Left renal pelvis (tissue), 4 donors: ENCODE measurements at regions not wholly inside any gene's neighbourhood (a gene's known extent, or its start where the extent isn't known, plus 50 kb on each side); places are given as distances from the start of the nearest gene placed in this dataset.

ENCODE experiments used
- DNase-seq, 4 donors: peaks; one replicate each; pipeline ENCODE4 v3.0.0-alpha.2; 2013; ENCODE audit warnings: low read depth in 4 of 4, low spot score in 3 of 4

DNA sequence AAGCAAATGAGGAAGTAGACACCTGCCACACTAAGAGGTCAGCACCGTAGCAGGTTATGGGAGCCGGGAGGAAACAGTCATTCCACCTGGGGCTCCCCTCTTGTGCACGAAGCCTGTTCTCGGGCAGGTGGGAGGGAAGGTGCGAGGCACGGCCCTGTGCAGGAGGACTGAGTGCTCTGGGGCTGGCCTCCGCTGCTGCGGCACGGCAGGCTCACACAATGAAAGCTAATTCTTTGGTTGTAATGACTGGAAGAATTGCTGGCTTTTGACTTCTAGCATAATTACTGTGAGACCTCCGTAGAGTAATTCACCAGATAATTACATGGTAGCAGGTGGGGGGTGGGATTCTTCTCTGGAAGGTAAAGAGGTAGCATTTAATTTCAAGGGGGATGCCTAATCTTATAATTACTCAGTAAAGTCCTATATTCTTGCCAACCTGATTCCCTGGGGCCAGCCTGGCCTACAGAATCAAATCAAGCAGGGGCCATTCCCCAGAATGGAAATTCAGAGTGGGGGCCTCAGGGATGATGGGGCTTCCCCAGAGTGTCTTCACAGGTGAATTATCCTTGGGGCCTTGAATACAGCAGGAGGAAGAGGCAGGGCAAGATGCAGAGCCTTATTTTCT is 129.1 kb downstream of the TPRA1 start:
- no peak for DNase-seq

DNA sequence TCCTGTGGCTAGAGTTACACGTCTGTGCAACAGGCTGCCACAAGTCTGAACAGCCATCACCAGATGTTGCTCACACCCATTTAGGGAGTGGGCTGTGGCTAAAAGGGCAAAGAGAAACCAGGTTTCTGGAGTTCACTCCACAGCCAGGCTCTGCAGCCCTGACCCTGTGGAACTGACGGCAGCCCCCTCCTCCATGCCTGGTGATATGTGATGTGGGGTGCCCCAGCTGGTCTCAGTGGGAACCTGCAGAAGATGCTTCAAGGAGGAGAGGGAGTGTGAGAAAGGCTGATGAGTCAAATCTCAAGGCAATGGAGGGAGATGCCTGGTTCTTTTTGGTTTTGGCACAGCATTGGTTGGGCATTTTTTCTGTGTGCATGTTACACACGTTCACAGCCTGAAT is 130.6 kb downstream of the TPRA1 start:
- DNase-seq, result no peak

DNA sequence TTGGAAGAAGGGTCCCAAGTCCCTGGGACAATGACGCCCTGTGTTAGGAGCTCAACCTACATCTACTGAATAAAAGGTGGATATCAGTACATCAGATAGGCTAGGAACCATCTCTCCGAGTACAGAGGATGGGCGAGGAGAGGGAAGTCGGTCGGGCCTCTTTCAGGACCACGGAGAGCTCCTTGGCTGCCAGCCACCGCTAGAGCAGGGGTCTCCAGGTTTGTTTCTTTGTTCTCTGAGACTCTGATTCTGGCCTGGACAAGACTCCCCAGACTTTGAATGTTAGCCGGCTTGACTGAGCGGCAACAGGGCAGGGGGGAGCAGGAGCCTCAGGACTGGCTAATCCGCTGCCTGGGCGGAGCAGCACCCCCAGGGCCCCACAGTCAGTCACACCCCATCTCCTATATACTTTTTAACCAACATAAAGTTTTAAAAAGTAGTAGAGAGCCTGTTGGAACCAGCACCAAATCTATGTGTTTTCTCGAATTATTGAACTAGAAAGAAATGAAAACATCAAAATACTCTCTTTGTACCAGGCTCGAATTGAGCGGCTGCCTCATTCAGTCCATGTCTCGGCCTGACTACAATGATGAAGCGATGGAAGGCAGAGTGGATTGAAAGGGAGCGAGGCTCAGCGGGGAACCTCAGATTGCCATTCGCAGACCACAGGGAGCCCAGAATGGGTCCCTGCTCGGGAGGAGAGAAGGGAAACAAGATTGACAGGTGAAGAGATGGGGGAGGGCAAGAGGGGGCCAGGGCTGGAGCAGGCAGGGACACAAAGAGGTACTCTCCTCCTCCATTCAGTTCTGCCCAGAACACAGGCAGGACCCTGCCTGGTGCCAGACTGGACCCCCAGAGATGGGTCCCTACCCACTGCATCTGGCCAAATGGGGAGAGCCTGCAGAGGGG is 131.6 kb downstream of the TPRA1 start:
- peak; percentile 48 to 71 (median 56) for DNase-seq

DNA sequence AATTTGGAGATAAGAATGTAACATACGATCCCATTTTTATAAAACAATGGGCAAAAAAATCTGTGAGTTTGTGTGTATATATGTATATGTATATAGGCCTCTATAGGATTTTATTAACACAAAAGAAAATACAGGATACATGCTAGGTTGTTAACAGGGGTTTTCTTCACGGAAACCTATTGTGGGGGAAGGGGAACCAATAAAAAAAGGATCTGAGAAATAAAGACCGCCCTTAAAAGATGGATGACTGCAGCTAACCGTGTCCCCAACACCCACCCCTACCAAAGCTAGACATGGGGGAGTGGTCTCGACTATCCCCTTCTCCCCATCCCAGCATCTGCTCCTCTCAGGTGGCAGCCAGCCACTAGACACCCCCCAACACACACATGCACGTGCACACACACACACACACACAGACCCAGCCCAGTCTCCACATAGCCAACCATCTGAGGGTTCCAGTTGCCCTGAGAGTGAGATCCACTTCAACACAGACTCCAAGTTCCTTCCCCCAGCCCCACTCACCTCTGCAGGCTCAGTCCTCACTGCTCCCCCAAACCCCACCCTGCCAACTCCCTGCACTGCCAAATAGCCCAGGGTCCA is 132.9 kb downstream of the TPRA1 start:
- DNase-seq, result no peak

DNA sequence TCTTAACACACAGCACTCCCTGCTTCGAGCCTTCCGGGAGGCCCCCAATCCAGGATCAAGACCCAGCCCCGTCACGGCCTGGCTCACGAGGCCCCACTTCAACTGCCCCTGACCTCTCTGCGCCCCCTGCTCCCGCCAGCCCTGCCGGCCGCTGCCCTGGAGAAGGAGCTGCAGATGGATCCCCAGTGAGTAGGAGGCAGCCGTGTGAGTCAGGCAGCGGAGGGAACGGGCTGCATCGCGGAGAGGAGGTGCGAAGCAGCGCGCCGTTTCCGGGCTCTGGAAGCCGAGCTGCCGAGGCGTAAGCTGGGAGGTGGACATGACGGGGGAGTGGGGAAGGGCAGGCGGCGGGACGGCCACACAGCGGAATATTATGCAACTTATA is 133.4 kb downstream of the TPRA1 start:
- no peak for DNase-seq

DNA sequence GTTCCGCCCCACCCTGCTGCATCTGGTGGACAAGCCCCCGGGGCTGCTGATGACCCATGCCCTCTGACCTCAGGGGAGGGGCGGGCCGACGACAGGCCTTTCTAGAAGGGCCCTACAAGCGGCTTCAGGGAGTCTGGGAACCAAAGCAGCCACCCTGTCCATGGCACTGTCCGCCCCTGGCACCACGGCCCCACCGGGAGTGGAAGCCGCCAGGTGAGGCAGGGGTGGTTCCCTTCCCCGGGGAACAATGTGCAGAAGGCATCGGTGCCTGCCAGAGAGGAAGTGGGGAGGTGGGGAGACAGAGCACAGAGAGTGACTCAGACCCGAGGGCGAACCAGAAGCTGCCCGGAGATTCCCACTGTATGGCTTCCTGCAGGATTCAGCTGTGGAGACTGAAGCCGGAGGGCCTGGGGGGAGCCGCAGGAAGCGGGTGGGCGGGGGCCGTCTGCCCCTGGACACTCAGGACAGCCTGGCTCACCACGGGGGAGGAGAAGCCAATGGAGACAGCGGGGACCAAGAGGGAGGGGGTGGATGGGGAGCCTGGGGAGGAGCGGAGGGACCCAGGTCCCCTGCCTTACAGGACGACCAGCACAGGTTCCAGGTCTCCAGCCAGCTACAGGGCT is 134.0 kb downstream of the TPRA1 start:
- no peak for DNase-seq

DNA sequence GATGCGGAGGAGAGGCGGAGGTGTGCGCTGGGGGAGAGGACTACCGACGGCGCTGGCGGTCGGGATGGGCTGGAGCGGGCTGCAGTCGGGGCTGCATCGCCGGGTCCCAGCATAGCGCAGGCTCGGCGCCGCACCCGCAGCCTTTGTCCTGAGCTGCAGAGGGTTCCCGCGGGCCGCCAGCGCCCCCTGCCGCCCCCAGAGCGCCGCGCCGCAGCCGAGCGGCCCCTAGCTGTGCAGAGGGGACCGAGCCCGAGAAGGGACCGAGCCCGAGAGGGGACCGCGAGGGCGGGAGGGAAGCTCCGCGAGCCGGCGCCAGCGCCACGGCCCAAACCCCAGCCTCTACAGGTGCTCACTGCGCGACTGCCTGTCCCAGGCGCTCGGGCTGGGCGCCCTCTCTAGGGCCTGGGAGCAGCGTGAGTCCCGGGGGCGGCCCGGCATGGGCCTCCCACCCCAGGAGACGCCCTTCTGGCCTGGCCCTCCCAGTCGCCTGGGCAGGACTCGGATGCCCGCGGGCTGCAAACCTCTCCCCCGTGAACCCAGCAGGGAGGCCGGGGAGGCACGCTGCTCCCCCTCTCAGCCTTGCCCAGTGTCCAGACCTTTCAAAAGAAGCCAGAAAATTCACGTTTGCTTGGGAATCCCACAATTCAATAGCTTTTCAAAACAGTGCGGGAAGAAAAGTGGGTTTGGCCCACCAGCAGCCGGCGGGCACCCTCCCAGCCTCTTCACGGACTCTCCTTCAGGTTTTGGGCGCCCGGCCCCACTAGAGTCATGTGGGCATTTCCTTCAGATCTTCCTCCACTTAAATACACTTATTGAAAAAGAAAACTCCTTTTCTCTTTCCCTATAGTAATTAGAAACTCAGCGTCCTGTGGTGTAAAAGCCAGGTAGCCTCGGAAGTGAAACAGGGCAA is 134.7 kb downstream of the TPRA1 start:
- peak; percentile 23 to 52 (median 38) for DNase-seq

DNA sequence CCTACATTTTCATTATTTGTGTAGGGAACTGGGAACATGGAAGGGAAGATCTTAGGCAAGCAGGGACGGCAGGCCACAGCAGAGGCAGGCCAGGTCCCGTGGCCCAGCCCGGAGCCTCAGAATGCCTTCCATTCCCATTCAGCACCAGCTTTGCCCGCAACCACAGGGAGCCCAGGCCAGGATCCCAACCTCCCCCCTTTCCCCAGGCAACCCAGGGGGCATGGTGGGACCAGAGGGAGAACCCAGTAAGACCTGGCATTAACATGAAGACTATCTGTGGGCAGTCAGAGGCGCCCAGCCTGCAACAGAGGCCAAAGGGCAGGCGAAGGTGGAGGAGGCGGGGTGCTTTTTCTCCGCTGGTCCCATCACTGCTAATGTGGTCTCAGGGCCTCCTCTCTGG is 135.6 kb downstream of the TPRA1 start:
- no peak for DNase-seq

DNA sequence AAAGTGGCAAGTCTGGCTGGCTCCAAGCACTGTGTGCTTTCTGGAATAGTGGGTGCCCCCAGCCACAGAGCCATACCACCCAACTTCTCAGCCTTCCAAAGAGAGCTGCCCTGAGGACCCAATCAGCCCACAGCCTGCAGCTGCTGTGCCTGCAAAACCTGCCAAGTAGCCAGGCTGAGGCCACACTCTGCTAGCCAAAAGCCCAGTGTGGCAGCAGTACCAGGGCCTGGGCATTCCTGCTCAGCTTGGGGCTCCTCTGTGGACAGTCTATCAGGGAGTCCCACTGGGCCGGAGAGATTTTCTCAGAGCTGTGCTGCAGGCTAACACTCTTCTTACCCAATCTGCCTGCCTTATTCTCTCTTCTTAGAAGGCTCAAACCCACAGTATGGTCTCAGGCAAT is 136.5 kb downstream of the TPRA1 start:
- DNase-seq, result no peak

DNA sequence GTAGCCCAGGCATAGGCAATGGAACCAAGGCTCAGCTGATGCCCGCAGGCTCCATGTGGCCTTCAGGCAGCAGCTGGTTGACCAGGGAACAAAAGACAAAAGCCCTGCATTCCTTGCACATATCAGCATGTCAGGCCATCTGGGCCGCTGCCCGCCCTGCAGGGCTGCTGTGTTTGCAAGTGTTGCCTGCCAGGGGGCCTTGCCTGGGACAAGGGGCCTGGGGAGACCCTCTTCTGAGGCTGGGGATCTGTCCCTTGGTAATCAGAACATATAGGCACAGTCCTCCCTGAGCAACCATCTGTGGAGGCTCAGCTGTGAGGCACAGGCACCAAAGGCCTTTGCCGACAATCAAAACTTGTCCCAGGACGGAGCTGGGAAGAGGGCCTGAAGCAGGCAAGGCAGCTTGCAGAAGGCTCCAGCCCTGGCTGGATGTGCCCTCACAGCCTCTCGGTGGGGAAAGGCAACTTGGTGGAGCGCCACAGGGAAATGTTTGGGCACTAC is 138.2 kb downstream of the TPRA1 start:
- no peak for DNase-seq

DNA sequence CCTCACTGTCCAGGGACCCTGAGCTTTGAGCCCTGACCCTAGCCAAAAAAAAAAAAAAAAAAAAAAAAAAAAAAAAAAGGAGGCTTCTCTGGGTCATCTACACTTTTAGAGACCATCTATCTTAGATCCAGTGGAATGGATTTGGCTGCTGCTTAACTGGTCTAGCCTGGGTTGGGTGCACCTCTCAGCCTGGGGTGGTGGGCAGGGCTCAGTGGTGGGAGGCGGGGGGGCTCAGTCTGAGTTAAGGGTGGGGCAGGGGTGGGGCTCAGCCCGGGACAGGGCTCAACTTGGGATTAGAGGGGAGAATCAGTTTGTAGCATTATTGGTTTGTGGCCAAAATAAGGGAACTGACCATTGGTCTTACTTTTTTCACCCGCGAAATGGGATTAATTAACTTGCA is 139.2 kb downstream of the TPRA1 start:
- no peak for DNase-seq

DNA sequence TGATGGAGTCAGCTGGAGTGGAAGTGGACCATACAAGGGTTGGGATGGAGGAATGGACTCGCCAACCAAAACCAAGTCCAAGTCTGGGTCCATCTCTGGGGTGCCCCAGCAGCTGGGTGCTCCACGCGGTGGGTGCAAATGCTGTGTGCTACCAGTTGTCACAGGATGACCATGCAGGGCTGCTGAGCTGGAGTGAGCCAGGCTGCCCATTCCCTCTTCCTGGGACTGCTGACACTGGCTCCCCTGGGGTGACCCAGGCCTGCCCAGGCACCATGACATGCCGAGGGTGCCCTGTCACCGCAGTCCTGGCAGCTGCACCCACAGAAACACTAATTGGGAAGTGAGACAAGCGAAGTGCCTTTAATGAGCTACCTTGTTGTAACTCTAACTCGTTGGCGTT is 140.2 kb downstream of the TPRA1 start:
- no peak for DNase-seq

DNA sequence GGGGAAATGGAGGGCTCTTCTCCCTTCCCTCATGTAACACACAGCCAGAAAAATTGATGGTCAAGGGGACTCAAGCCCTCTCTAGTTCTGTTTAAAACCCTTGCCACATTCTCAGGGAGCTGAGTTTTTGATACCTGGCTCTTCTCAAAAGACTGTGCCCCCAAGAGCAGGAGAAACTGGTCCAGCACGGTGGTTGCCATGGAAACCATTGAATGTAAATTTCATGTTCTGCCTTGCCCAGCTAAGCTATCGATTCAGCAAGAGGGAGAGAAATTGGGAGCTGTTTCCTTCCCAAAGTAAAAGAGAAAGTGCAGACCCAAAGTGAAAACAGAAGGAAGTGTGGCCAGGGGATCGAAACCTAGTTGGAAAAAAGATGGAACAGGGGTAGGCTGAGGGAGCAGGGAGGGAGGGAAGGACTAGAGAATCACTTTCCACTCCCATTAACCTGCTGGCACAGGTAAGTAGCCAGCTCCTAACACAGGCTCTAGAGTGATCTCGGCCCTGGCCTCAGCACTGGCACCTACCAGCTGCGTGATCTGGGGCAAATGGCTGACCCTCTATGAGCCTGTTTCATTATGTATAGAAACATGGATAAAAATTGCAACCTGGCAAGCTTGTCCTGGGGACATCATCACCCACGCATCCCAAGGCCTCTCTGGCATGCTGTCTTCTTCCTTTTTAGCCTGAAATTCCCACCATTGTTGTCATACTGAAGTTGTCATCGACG is 140.9 kb downstream of the TPRA1 start:
- no peak for DNase-seq

DNA sequence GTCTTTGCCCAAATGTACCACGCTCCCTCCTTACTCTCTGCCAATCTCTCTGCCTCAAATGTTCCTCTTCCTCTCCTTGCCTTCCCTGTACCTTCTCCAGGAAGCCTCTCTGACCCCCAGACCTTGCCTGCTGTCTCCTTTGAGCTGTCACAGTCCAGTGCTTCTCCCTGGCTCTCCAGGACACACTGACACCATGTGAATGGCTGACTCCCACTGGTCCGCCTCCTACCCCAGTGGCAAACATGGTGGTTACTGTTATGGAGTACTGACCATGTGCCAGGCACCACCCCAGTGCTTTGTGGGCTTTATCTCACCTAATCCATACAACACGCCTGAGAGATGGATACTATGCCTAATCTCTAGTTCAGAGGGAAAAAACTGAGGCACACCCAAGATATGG is 141.9 kb downstream of the TPRA1 start:
- no peak for DNase-seq

DNA sequence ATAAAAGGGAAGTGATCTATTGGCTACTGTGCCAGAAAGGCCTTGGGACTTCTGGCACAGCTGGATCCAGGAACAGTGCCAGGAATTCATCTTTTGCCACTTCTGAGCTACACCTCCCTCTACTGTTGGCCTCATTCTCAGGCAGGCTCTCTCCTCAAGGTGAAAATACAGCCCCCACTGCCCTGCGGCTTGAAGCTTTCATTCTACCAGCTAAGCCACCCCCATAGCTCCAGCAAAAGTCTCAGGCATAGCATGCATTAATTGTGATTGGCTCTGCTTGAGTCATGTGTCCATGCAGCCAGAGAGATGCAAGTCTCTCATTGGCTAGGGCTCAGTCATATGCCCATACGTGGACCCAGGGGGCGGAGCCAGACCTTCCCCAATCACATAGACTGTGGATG is 142.4 kb downstream of the TPRA1 start:
- DNase-seq, result no peak

DNA sequence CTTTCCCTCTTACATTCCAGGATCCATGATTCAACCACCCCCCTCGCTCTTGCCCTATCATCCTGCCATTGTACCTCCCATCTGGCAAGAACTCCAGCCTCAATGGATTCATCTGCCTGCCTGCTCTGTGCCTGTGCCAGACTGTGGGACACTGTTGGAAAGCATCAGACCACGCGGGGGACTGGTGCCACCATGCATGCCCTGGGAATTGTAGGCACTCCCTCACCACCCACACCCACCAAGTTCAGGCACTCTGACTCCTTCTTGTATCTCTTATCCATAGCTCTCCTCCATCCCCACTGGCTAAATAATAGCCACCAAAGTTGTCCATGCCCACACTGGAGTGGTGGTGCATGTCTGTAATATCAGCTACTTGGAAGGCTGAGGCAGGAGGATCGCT is 143.8 kb downstream of the TPRA1 start:
- no peak for DNase-seq

DNA sequence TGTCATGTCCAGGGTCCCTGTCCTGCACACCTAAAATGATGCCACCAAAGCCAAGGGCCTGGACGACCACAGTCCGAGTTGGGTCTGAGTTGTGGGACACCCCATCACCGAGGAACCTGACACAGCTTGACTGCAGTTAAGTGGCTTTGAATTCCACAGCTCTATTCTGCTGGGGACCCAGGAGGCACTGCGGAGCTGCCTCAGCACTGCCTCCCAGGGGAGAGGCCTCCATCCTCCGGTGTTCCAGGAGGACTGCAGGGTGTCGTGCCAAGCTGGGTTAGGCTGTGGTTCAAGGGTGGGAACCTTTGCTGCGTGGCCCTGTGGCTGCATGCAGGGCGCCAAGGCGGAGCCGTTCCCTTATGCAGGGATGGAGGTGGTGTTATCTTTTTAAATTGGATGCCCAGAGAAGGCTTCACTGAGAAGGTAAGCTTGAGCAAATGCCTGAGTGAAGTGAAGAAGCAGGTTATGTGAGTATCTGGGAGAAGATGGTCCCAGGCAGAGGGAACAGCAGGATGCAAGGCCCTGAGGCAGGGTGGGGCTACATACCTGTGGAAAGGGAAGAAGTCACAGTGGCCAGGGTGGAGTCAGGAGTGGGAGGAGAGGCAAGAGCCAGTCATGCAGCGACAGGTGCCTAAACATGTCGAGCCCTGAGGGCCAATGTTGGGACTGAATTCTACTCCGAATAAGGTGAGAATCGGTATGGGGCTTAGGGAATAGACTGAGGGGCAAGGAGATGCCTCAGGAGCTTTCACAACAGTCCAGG is 144.8 kb downstream of the TPRA1 start:
- DNase-seq, result no peak

DNA sequence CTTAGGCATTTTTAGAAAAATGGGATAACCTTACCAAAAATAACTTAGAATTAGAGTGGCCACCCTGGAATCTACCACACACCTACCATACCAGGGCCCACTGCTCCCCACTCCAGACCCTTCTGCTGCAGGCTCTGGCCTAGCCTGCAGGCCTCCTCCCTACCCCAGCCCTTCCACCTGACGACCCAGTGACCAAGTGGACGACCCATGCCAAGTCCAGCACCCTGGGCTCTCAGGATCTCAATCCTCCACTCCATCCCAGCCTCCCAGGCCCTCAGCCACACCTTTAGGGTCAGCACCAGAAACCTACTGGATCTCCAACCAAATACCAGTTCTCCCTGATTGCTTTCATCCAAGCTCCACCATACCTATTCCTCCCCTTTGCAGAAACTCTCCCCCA is 145.8 kb downstream of the TPRA1 start:
- DNase-seq, result no peak
